Esophagus squamous epithelium (tissue), 5 donors: ENCODE measurements at regions not wholly inside any gene's neighbourhood (a gene's known extent, or its start where the extent isn't known, plus 50 kb on each side); places are given as distances from the start of the nearest gene placed in this dataset.
A peak's percentile ranks its signal among the peaks of the same experiment; 100 is the strongest.

ENCODE experiments used
- DNase-seq: peaks from one replicate; lab custom pipeline; 2025; lab: John Stamatoyannopoulos, UW
- H3K27ac ChIP-seq, 4 donors: fragments of 200-600 bp; sonication (generic); one replicate each; pipeline ENCODE4 v1.5.1; 2016 to 2019; ENCODE audit warnings: mild to moderate bottlenecking in 1 of 4
- H3K27me3 ChIP-seq, 4 donors: fragments of 200-600 bp; sonication (generic); 1 replicate in 3 of 4; 2 replicates in 1 of 4; pipeline versions ENCODE4 v1.5.1 to v1.6.0; 2017 to 2021; ENCODE audit warnings: antibody characterized with exemption in 1 of 4
- H3K36me3 ChIP-seq, 3 donors: fragments of 200-600 bp; sonication (generic); one replicate each; pipeline ENCODE4 v1.5.1; 2016 to 2019
- H3K4me1 ChIP-seq, 3 donors: fragments of 200-600 bp; sonication (generic); one replicate each; pipeline ENCODE4 v1.5.1; 2017 to 2019
- H3K4me3 ChIP-seq, 4 donors: fragments of 200-600 bp; sonication (generic); 1 replicate in 3 of 4; 2 replicates in 1 of 4; pipeline ENCODE4 v1.5.1; 2016 to 2019; ENCODE audit warnings: mild to moderate bottlenecking in 2 of 4, moderate library complexity in 1 of 4
- H3K9me3 ChIP-seq, 3 donors: fragments of 200-600 bp; sonication (generic); one replicate each; pipeline ENCODE4 v1.5.1; 2016 to 2019
- POLR2A ChIP-seq, 4 donors: fragments of 450-650 bp; IDR thresholded peaks; one replicate each; pipeline ENCODE4 v1.6.1; 2017; ENCODE audit warnings: antibody characterized with exemption in 4 of 4, mild to moderate bottlenecking in 4 of 4, moderate library complexity in 3 of 4
- WGBS, 2 donors: methylation state at CpG; one replicate each; pipeline ENCODE4 v1.1.5; 2018; 5-methylcytosine and 5-hydroxymethylcytosine counted together
- intact Hi-C: fragments of 100-400 bp; cut with DNase I; formaldehyde crosslinking; loops from one replicate; pipeline ENCODE4 v1.15.0; 2022
- TF ChIP-seq, protein P1 (sequence below), 6 experiments: fragments of 450-650 bp in 4 of 6; fragments of 200-600 bp in 2 of 6; sonication (generic) in 2 of 6; IDR thresholded peaks; one replicate each; pipeline ENCODE4 v1.5.1; 2016 to 2019; ENCODE audit warnings: antibody characterized with exemption in 6 of 6, mild to moderate bottlenecking in 4 of 6, moderate library complexity in 4 of 6
- donor health status: DM: yes; HTN: yes; CAD: no.

DNA sequence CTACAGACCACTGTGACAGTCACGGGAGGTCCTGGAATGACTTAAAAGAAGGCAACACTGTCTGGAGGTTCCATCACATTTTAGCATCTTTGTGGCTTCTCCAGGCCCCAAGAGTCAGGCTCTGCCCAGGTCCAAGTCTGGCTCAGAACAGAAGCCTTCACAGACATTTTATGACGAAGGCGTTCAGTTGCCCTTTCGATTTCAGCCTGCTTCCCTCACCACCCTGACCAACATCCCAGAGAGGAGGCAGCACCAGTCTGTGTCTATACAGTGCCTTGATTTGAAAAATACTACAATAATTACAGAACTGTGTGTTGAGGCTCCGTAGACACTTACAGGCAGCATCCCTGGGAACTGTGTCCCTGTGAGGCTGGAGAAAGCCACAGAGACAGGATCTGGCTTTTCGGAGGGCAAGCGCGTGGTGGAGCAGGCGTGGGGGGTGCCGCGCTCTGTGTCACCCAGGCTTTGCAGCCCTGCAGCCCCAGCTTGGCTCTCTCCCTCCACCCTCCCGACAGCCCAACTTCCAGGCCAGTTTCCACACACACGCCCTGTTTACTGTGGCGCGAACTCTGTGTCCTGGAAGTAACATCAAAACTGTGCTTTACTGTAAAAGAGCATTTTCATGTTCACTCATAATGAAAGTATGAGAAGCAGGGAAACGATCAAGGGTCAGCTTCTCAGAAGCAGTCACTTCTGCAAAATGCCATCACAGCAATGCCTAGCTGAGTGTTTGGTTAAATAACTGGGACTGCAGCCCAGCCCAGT lies 153.5 kb upstream of the ALKAL2 start:
- peak overlapping the region in 1 of 4 donors; percentile 42 for H3K27ac ChIP-seq
- TF ChIP-seq, protein P1, sequence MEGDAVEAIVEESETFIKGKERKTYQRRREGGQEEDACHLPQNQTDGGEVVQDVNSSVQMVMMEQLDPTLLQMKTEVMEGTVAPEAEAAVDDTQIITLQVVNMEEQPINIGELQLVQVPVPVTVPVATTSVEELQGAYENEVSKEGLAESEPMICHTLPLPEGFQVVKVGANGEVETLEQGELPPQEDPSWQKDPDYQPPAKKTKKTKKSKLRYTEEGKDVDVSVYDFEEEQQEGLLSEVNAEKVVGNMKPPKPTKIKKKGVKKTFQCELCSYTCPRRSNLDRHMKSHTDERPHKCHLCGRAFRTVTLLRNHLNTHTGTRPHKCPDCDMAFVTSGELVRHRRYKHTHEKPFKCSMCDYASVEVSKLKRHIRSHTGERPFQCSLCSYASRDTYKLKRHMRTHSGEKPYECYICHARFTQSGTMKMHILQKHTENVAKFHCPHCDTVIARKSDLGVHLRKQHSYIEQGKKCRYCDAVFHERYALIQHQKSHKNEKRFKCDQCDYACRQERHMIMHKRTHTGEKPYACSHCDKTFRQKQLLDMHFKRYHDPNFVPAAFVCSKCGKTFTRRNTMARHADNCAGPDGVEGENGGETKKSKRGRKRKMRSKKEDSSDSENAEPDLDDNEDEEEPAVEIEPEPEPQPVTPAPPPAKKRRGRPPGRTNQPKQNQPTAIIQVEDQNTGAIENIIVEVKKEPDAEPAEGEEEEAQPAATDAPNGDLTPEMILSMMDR (IDR thresholded peaks at IDR 0.05): no peak
- no peak for TF ChIP-seq POLR2A (IDR thresholded peaks at IDR 0.05)
- peak overlapping the region in 1 of 4 donors; percentile 40 for H3K4me3 ChIP-seq
- intact Hi-C loops: no loop called here
- no peak for DNase-seq
- no peaks in the 10 kb centered on the region for H3K4me1 ChIP-seq
- WGBS, 2 donors: 70 to 88% methylated on average over 16 of the region's 16 CpGs
- H3K9me3 ChIP-seq: no peaks in the 10 kb centered on the region
- no peaks in the 10 kb centered on the region for H3K36me3 ChIP-seq
- H3K27me3 ChIP-seq: peaks cover 0 to 44% (median 0%) of the 10 kb centered on the region in 4 donors

GRCh38 chr2:440403-440740 lies 152.5 kb upstream of the ALKAL2 start:
- Histone ChIP-seq H3K4me3 (no peak overlapping the region), H3K36me3 (no peaks in the 10 kb centered on the region), H3K4me1 (no peaks in the 10 kb centered on the region), H3K9me3 (no peaks in the 10 kb centered on the region), H3K27ac (no peak overlapping the region), H3K27me3 (peaks cover 0 to 45% (median 0%) of the 10 kb centered on the region in 4 donors)
- intact Hi-C loops: no loop called here
- DNase-seq: no peak
- TF ChIP-seq, protein P1 (IDR thresholded peaks at IDR 0.05): no peak
- no peak for TF ChIP-seq POLR2A (IDR thresholded peaks at IDR 0.05)
- WGBS, 2 donors: 52 to 57% methylated on average over 4 of the region's 4 CpGs

GRCh38 chr2:439556-440402 lies 151.9 kb upstream of the ALKAL2 start:
- Histone ChIP-seq H3K36me3 (no peaks in the 10 kb centered on the region), H3K27me3 (peaks cover 0 to 45% (median 0%) of the 10 kb centered on the region in 4 donors), H3K4me1 (no peaks in the 10 kb centered on the region), H3K4me3 (no peak overlapping the region), H3K9me3 (no peaks in the 10 kb centered on the region), H3K27ac (peak overlapping the region in 1 of 4 donors; percentile 50)
- 86 to 87% methylated on average over 23 to 24 of the region's 24 CpGs for WGBS, 2 donors
- intact Hi-C loops: no loop called here
- DNase-seq: no peak
- TF ChIP-seq POLR2A (IDR thresholded peaks at IDR 0.05): no peak
- TF ChIP-seq, protein P1 (IDR thresholded peaks at IDR 0.05): no peak

DNA sequence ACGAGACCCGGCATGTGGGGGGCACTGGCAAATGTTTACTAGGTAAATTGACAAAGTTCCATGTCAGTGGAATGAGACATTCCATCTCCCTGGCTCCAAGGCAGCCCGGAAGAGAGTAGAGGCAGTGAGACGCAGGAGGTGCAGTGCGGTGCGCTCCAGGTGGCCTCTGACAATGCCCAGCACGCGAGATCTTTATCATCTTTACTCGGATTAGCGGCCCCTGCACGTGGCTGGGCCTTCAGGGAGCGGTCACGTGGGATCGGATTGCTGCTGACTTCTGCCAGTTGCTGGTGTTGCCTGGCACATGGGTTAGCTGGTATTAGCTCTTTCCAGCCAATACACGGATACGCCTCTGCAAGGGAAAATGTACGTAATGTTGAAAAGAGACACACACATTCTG lies 151.2 kb upstream of the ALKAL2 start:
- H3K4me1 ChIP-seq: no peaks in the 10 kb centered on the region

More for the DNA sequence above, 151.2 kb upstream of the ALKAL2 start:
- H3K27me3 ChIP-seq: peaks cover 0 to 45% (median 0%) of the 10 kb centered on the region in 4 donors
- no peak for TF ChIP-seq POLR2A (IDR thresholded peaks at IDR 0.05)
- TF ChIP-seq, protein P1 (IDR thresholded peaks at IDR 0.05): no peak
- no peak for DNase-seq
- no peaks in the 10 kb centered on the region for H3K36me3 ChIP-seq
- H3K4me3 ChIP-seq: no peak overlapping the region
- no peak overlapping the region for H3K27ac ChIP-seq
- H3K9me3 ChIP-seq: no peaks in the 10 kb centered on the region
- WGBS, 2 donors: 58 to 62% methylated on average over 17 of the region's 17 CpGs
- intact Hi-C loops: no loop called here
